ENCODE measurements at regions not wholly inside any gene's neighbourhood (a gene's known extent, or its start where the extent isn't known, plus 50 kb on each side); places are given as distances from the start of the nearest gene placed in this dataset.

DNA sequence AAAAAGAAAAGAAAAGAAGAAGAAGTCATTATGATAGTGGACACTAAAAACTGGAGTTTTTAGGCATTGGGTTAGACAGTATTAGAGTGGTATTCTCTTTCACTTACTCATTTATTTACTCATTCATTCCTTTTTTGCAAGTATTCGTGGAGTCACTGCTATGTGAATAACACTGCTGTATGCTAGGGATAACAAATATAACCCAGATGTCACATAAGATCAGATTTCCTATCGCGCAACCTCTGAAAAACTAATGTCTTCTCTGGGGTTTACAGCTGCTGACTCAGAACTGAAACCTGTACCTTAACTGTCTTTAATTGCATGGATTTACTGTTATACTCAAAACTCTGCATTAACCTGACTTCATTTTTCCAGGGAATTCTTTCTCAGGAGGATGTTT, 353.7 kb downstream of the LRIG3 start:
- no peak for DNase-seq (ENCODE audit: low spot score in 2 of 2)
- intact Hi-C loops (cut with DNase I), result no loop called here
- Histone ChIP-seq H3K4me1 (no peaks in the 10 kb centered on the region), H3K4me3 (no peak overlapping the region), H3K9me3 (no peaks in the 10 kb centered on the region), H3K27ac (no peak overlapping the region), H3K36me3 (no peaks in the 10 kb centered on the region), H3K27me3 (no peaks in the 10 kb centered on the region)
- TF ChIP-seq, protein P1, sequence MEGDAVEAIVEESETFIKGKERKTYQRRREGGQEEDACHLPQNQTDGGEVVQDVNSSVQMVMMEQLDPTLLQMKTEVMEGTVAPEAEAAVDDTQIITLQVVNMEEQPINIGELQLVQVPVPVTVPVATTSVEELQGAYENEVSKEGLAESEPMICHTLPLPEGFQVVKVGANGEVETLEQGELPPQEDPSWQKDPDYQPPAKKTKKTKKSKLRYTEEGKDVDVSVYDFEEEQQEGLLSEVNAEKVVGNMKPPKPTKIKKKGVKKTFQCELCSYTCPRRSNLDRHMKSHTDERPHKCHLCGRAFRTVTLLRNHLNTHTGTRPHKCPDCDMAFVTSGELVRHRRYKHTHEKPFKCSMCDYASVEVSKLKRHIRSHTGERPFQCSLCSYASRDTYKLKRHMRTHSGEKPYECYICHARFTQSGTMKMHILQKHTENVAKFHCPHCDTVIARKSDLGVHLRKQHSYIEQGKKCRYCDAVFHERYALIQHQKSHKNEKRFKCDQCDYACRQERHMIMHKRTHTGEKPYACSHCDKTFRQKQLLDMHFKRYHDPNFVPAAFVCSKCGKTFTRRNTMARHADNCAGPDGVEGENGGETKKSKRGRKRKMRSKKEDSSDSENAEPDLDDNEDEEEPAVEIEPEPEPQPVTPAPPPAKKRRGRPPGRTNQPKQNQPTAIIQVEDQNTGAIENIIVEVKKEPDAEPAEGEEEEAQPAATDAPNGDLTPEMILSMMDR (IDR thresholded peaks at IDR 0.05), result no peak

DNA sequence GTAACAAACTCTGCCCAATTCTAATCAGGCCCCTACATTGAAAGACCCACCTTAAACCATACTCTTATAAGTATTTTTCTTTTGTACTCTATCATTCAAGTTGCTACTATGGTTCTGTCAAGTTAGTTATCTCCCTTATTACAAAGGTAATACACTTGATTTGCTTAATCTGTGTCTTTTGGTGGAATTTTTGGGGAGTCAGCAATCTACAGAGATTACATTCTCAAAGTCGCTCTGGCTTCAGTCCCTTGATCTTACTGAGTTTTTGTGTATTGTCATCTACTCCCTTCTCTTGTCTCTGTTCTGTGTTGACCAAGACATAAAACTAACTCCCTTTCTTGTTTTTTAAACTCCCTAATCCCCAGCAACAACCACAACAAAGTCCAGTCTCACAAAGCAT, 353.1 kb downstream of the LRIG3 start:
- Histone ChIP-seq H3K27me3 (no peaks in the 10 kb centered on the region), H3K4me1 (no peaks in the 10 kb centered on the region), H3K9me3 (no peaks in the 10 kb centered on the region), H3K4me3 (no peak overlapping the region), H3K36me3 (no peaks in the 10 kb centered on the region), H3K27ac (no peak overlapping the region)
- intact Hi-C loops (cut with DNase I), result no loop called here
- TF ChIP-seq, protein P1 (IDR thresholded peaks at IDR 0.05), result no peak
- no peak for DNase-seq (ENCODE audit: low spot score in 2 of 2)

DNA sequence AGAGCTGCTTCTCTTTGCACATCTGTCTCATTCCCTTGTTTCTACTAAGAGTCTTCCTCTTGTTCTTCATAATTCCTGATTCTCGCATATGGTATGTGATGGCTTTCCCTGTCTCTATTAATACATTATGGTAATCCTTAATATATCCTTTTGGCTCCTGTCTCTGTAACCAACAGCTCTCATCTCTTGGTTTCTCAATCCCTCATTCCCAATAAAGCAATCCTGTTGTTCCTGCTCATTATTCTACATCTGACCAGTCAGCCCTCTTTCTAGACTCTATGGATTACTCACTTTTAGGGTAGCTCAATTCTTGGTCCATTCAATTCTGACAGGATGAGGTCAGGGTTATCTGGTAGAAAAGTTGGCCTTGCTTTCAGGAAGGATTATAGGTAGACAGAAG, 349.9 kb downstream of the LRIG3 start:
- H3K4me1 ChIP-seq, result no peaks in the 10 kb centered on the region
- TF ChIP-seq, protein P1 (IDR thresholded peaks at IDR 0.05), result no peak
- no peak for DNase-seq (ENCODE audit: low spot score in 2 of 2)
- no peaks in the 10 kb centered on the region for H3K27me3 ChIP-seq
- no peak overlapping the region for H3K4me3 ChIP-seq
- no peaks in the 10 kb centered on the region for H3K36me3 ChIP-seq
- intact Hi-C loops (cut with DNase I), result no loop called here
- H3K27ac ChIP-seq, result no peak overlapping the region
- H3K9me3 ChIP-seq, result no peaks in the 10 kb centered on the region

DNA sequence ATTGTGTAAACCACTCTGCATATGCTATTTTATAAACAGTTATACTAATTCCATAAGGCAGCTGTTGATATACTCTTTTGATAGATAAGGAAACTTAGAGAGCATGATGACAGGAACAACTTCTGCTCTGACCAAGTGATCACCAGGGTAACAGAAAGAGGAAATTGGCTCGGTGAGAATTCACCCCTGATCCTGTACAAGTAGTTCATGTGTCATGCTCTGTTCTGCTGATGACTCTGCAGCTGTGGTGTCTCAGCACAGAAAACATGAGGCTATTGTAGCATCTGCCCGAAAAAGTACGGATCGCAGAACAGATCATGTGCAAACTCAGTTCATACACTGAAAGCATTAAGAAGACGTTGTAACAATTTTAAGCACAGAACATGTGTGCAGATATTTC, 345.0 kb downstream of the LRIG3 start:
- no peak for DNase-seq (ENCODE audit: low spot score in 2 of 2)
- H3K27ac ChIP-seq, result no peak overlapping the region

DNA sequence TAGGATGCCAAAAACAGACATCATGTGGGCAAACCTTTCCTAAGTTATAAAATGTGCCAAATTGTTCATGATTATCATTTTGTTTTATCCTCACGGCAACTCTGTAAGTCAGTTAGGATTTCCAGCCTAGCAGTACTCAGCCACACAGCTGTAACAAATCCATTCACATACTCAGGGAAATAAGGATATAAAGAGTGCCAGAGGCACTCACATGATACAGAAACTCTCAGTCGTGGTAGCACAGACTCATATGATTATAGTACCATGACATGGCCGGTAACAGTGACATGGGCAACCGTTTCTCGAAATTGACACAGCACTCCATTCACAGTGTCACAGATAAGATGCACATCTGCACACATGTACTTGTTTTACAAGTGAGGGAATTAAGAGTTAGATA, 344.2 kb downstream of the LRIG3 start:
- Histone ChIP-seq H3K9me3 (no peaks in the 10 kb centered on the region), H3K4me1 (no peaks in the 10 kb centered on the region), H3K36me3 (no peaks in the 10 kb centered on the region), H3K4me3 (no peak overlapping the region), H3K27ac (no peak overlapping the region), H3K27me3 (no peaks in the 10 kb centered on the region)
- intact Hi-C loops (cut with DNase I), result no loop called here
- no peak for DNase-seq (ENCODE audit: low spot score in 2 of 2)
- TF ChIP-seq, protein P1 (IDR thresholded peaks at IDR 0.05), result no peak

More for the DNA sequence above, 345.0 kb downstream of the LRIG3 start:
- Histone ChIP-seq H3K4me3 (no peak overlapping the region), H3K9me3 (no peaks in the 10 kb centered on the region), H3K27me3 (no peaks in the 10 kb centered on the region), H3K4me1 (no peaks in the 10 kb centered on the region), H3K36me3 (no peaks in the 10 kb centered on the region)
- intact Hi-C loops (cut with DNase I), result no loop called here
- TF ChIP-seq, protein P1 (IDR thresholded peaks at IDR 0.05), result no peak

DNA sequence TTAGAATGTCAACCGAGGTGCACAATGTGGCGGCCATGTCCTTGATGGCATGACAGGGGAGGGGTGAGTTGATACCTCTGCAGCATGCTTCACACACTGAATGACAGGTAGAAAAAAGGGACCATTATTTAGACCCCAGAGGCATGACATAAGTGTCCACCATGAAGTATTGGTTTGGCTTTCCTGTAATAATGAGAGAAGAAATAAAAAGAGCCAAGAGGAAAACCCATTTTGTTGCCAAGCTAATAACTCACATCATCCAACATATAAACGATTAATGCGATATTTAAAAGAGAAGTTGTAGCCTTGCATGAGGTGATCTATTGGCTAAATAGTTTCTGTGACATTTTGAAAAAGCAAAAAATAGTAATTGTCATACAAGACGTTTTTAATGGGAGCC, 343.4 kb downstream of the LRIG3 start:
- intact Hi-C loops (cut with DNase I), result no loop called here
- no peak for DNase-seq (ENCODE audit: low spot score in 2 of 2)
- Histone ChIP-seq H3K36me3 (no peaks in the 10 kb centered on the region), H3K4me3 (no peak overlapping the region), H3K9me3 (no peaks in the 10 kb centered on the region), H3K4me1 (no peaks in the 10 kb centered on the region), H3K27ac (no peak overlapping the region), H3K27me3 (no peaks in the 10 kb centered on the region)
- TF ChIP-seq, protein P1 (IDR thresholded peaks at IDR 0.05), result no peak
